HG02840 (cell line): ENCODE measurements at regions not wholly inside any gene's neighbourhood (a gene's known extent, or its start where the extent isn't known, plus 50 kb on each side); places are given as distances from the start of the nearest gene placed in this dataset.
"Not testable (repeated sequence)": the region's sequence is repeated elsewhere in the genome, so short reads cannot be mapped to it uniquely, and the experiment has no call there.

Source experiments
- ATAC-seq: cut with Tn5 transposase; IDR thresholded peaks from one replicate; pipeline ENCODE4 v1.9.1; 2021; ENCODE audit warnings: mild to moderate bottlenecking, moderate library complexity, moderate number of reproducible peaks; ENCODE audit not compliant: unreplicated experiment, low FRiP score

GRCh38 chr12:25341877-25342276, 91.1 kb upstream of the KRAS start:
- not testable (repeated sequence) for ATAC-seq

GRCh38 chr12:25337916-25338315, 87.2 kb upstream of the KRAS start:
- ATAC-seq: no peak

GRCh38 chr12:25332143-25332542, 81.4 kb upstream of the KRAS start:
- peak; percentile 73 for ATAC-seq

- ATAC-seq: no peak
These were observed 77.5 kb upstream of the KRAS start for GRCh38 chr12:25328072-25328712.

- no peak for ATAC-seq
These were observed 76.6 kb upstream of the KRAS start for GRCh38 chr12:25327321-25327720.

GRCh38 chr12:25326326-25326725, 75.6 kb upstream of the KRAS start:
- no peak for ATAC-seq

GRCh38 chr12:25324861-25325260, 74.1 kb upstream of the KRAS start:
- ATAC-seq: no peak

GRCh38 chr12:25323581-25323982, 72.9 kb upstream of the KRAS start:
- ATAC-seq: no peak

- no peak for ATAC-seq
These were observed 72.3 kb upstream of the KRAS start for GRCh38 chr12:25322918-25323531.

GRCh38 chr12:25322351-25322750, 71.6 kb upstream of the KRAS start:
- ATAC-seq: no peak

GRCh38 chr12:25321772-25322171, 71.0 kb upstream of the KRAS start:
- no peak for ATAC-seq

- peak; percentile 60 for ATAC-seq
These were observed 69.6 kb upstream of the KRAS start for GRCh38 chr12:25320123-25321006.

GRCh38 chr12:25319233-25319984, 68.7 kb upstream of the KRAS start:
- ATAC-seq: peak; percentile 17

- no peak for ATAC-seq
These were observed 66.8 kb upstream of the KRAS start for GRCh38 chr12:25317553-25317952.

- no peak for ATAC-seq
These were observed 64.7 kb upstream of the KRAS start for GRCh38 chr12:25315388-25315787.

GRCh38 chr12:25313266-25313990, 62.7 kb upstream of the KRAS start:
- not testable (repeated sequence) for ATAC-seq

- ATAC-seq: no peak
These were observed 60.8 kb upstream of the KRAS start for GRCh38 chr12:25311506-25311905.

GRCh38 chr12:25310071-25310470, 59.3 kb upstream of the KRAS start:
- ATAC-seq: not testable (repeated sequence)

GRCh38 chr12:25308756-25309155, 58.0 kb upstream of the KRAS start:
- ATAC-seq: no peak

GRCh38 chr12:25307818-25308217, 57.1 kb upstream of the KRAS start:
- ATAC-seq: no peak
